Trophoblast cell (in vitro differentiated cells and primary cell): ENCODE measurements at regions not wholly inside any gene's neighbourhood (a gene's known extent, or its start where the extent isn't known, plus 50 kb on each side); places are given as distances from the start of the nearest gene placed in this dataset.

Source experiments
- DNase-seq, 2 donors: peaks; one replicate each; pipeline ENCODE4 v3.0.0-alpha.2; 2016
- H2AFZ ChIP-seq: 2 replicates; pipeline ENCODE4 v1.6.1; 2013; ENCODE audit warnings: low read length, moderate library complexity, mild to moderate bottlenecking; ENCODE audit not compliant: insufficient read depth, poor library complexity
- H2AK5ac ChIP-seq: 2 replicates; pipeline ENCODE4 v1.6.1; 2013; ENCODE audit warnings: mild to moderate bottlenecking, low read length
- H2BK120ac ChIP-seq: 2 replicates; pipeline ENCODE4 v1.6.1; 2013; ENCODE audit warnings: low read length, mild to moderate bottlenecking, moderate library complexity; ENCODE audit not compliant: insufficient read depth, poor library complexity
- H2BK12ac ChIP-seq: 2 replicates; pipeline ENCODE4 v1.6.1; 2013; ENCODE audit warnings: mild to moderate bottlenecking, low read length, moderate library complexity
- H2BK5ac ChIP-seq: 2 replicates; pipeline ENCODE4 v1.6.1; 2013; ENCODE audit warnings: low read length, low read depth, moderate library complexity, mild to moderate bottlenecking; ENCODE audit not compliant: poor library complexity
- H3K14ac ChIP-seq: 2 replicates; pipeline ENCODE4 v1.6.1; 2013; ENCODE audit warnings: mild to moderate bottlenecking, low read length
- H3K18ac ChIP-seq: 2 replicates; pipeline ENCODE4 v1.6.1; 2013; ENCODE audit warnings: mild to moderate bottlenecking, low read length
- H3K23ac ChIP-seq: 2 replicates; pipeline ENCODE4 v1.6.1; 2013; ENCODE audit warnings: low read length
- H3K27ac ChIP-seq: 2 replicates; pipeline ENCODE4 v1.5.1; 2013; ENCODE audit warnings: low read depth, mild to moderate bottlenecking, inconsistent platforms, low read length, moderate library complexity
- H3K27me3 ChIP-seq: 2 replicates; pipeline ENCODE4 v1.6.1; 2013; ENCODE audit warnings: inconsistent platforms, mild to moderate bottlenecking, low read length, moderate library complexity; ENCODE audit not compliant: insufficient read depth
- H3K36me3 ChIP-seq, 2 experiments: 1 replicate in 1 of 2; 2 replicates in 1 of 2; pipeline ENCODE4 v1.6.1; 2013; ENCODE audit warnings: low read length in 2 of 2, mild to moderate bottlenecking in 2 of 2, moderate library complexity in 1 of 2; ENCODE audit not compliant: insufficient read depth in 2 of 2, control insufficient read depth in 1 of 2
- H3K4ac ChIP-seq: 2 replicates; pipeline ENCODE4 v1.6.1; 2013; ENCODE audit warnings: low read depth, mild to moderate bottlenecking, low read length, moderate library complexity
- H3K4me1 ChIP-seq, 2 experiments: 1 replicate in 1 of 2; 2 replicates in 1 of 2; pipeline ENCODE4 v1.6.1; 2013; ENCODE audit warnings: low read length in 2 of 2, mild to moderate bottlenecking in 2 of 2, moderate library complexity in 1 of 2; ENCODE audit not compliant: insufficient read depth in 2 of 2, control insufficient read depth in 1 of 2
- H3K4me2 ChIP-seq: 2 replicates; pipeline ENCODE4 v1.6.1; 2013; ENCODE audit warnings: inconsistent platforms, mild to moderate bottlenecking, low read length, moderate library complexity
- H3K4me3 ChIP-seq: 2 replicates; pipeline ENCODE4 v1.5.1; 2013; ENCODE audit warnings: mild to moderate bottlenecking, low read depth, low read length, inconsistent platforms
- H3K79me1 ChIP-seq: one replicate; pipeline ENCODE4 v1.6.1; 2013; ENCODE audit warnings: low read length
- H3K79me2 ChIP-seq: 2 replicates; pipeline ENCODE4 v1.6.1; 2013; ENCODE audit warnings: low read length, mild to moderate bottlenecking; ENCODE audit not compliant: control insufficient read depth, insufficient read depth, poor library complexity
- H3K9ac ChIP-seq: 2 replicates; pipeline ENCODE4 v1.6.1; 2013; ENCODE audit warnings: mild to moderate bottlenecking, low read length
- H3K9me3 ChIP-seq: 2 replicates; pipeline ENCODE4 v1.6.1; 2013; ENCODE audit warnings: low read depth, mild to moderate bottlenecking, control low read depth, inconsistent platforms, low read length; ENCODE audit not compliant: insufficient read depth
- H4K12ac ChIP-seq: 2 replicates; pipeline ENCODE4 v1.6.1; 2013; ENCODE audit warnings: low read depth, mild to moderate bottlenecking, low read length, moderate library complexity
- H4K8ac ChIP-seq: 2 replicates; pipeline ENCODE4 v1.6.1; 2013; ENCODE audit warnings: low read depth, mild to moderate bottlenecking, low read length, moderate library complexity
- H4K91ac ChIP-seq: one replicate; pipeline ENCODE4 v1.6.1; 2013; ENCODE audit warnings: low read depth, mild to moderate bottlenecking, low read length, moderate library complexity
- WGBS: extraction: QIAGEN DNeasy Blood & Tissue Kit; methylation state at CpG from one replicate; pipeline ENCODE4 v1.1.7; 2013; ENCODE audit warnings: missing lambda C conversion rate; ENCODE audit not compliant: insufficient read length, insufficient coverage; ENCODE audit errors: extremely low coverage; 5-methylcytosine and 5-hydroxymethylcytosine counted together

GRCh38 chr14:34009956-34010355 is 59.1 kb upstream of the EGLN3 start:
- Histone ChIP-seq H4K91ac (no peak overlapping the region), H3K4me2 (no peak overlapping the region), H3K4me1 (no peaks in the 10 kb centered on the region), H3K18ac (no peak overlapping the region), H3K79me2 (no peaks in the 10 kb centered on the region), H3K4me3 (no peak overlapping the region), H3K4ac (no peak overlapping the region), H4K12ac (no peak overlapping the region), H3K79me1 (no peaks in the 10 kb centered on the region), H3K9me3 (peaks cover 2% of the 10 kb centered on the region), H2AFZ (no peak overlapping the region), H2AK5ac (no peak overlapping the region), H2BK12ac (no peak overlapping the region), H4K8ac (no peak overlapping the region), H3K9ac (no peak overlapping the region), H3K14ac (no peak overlapping the region), H3K27ac (no peak overlapping the region), H3K36me3 (no peaks in the 10 kb centered on the region), H2BK120ac (no peak overlapping the region), H3K23ac (no peak overlapping the region), H3K27me3 (no peaks in the 10 kb centered on the region), H2BK5ac (no peak overlapping the region)
- no CpG with 5 or more reads among the region's 5 CpGs for WGBS
- DNase-seq = no peak

GRCh38 chr14:34007902-34008301 is 57.0 kb upstream of the EGLN3 start:
- Histone ChIP-seq H3K14ac (no peak overlapping the region), H4K12ac (no peak overlapping the region), H2AK5ac (no peak overlapping the region), H2BK120ac (no peak overlapping the region), H3K27ac (no peak overlapping the region), H4K91ac (no peak overlapping the region), H3K4ac (no peak overlapping the region), H3K23ac (no peak overlapping the region), H3K79me1 (no peaks in the 10 kb centered on the region), H2BK12ac (no peak overlapping the region), H3K36me3 (no peaks in the 10 kb centered on the region), H3K9me3 (peaks cover 2% of the 10 kb centered on the region), H3K18ac (no peak overlapping the region), H2BK5ac (no peak overlapping the region), H4K8ac (no peak overlapping the region), H3K27me3 (no peaks in the 10 kb centered on the region), H2AFZ (no peak overlapping the region), H3K4me1 (no peaks in the 10 kb centered on the region), H3K4me2 (no peak overlapping the region), H3K4me3 (no peak overlapping the region), H3K9ac (no peak overlapping the region), H3K79me2 (no peaks in the 10 kb centered on the region)
- no CpG with 5 or more reads among the region's 3 CpGs for WGBS
- DNase-seq = no peak

DNA sequence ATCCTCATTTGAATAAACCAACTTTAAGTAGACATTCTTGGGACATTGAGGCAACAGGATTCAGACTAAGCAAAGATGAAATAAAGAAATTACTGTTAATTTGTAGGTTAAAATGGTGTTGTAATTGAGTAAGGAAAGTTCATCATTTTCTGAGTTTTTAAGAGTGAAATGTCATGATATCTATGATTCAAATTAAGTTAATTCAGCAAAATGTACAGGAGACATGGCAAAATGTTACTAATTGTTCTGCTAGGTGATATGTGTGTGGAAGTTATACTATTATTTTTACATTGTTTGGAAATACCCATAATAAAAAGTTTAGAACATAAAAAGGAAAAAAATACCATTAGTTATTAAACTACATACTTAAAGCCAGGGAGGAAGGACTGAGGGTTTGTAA is 55.0 kb upstream of the EGLN3 start:
- H3K18ac ChIP-seq = no peak overlapping the region
- no peak overlapping the region for H2BK12ac ChIP-seq
- no peak overlapping the region for H3K4ac ChIP-seq
- no peak overlapping the region for H2BK5ac ChIP-seq
- no peaks in the 10 kb centered on the region for H3K4me1 ChIP-seq
- H2AK5ac ChIP-seq = no peak overlapping the region
- H3K27ac ChIP-seq = no peak overlapping the region
- H2BK120ac ChIP-seq = no peak overlapping the region
- H3K23ac ChIP-seq = no peak overlapping the region
- H3K4me3 ChIP-seq = no peak overlapping the region
- no peak overlapping the region for H3K9ac ChIP-seq
- H2AFZ ChIP-seq = no peak overlapping the region
- no peaks in the 10 kb centered on the region for H3K27me3 ChIP-seq
- H3K14ac ChIP-seq = no peak overlapping the region
- no peaks in the 10 kb centered on the region for H3K79me1 ChIP-seq
- no peak for DNase-seq
- no peak overlapping the region for H4K91ac ChIP-seq
- H3K4me2 ChIP-seq = no peak overlapping the region
- H3K36me3 ChIP-seq = no peaks in the 10 kb centered on the region
- H3K79me2 ChIP-seq = no peaks in the 10 kb centered on the region
- H3K9me3 ChIP-seq = peaks cover 2% of the 10 kb centered on the region
- H4K8ac ChIP-seq = no peak overlapping the region
- H4K12ac ChIP-seq = no peak overlapping the region

- no peaks in the 10 kb centered on the region for H3K27me3 ChIP-seq
- no peak overlapping the region for H3K14ac ChIP-seq
- H3K4ac ChIP-seq = no peak overlapping the region
- no CpG with 5 or more reads among the region's 3 CpGs for WGBS
- H3K9me3 ChIP-seq = peaks cover 2% of the 10 kb centered on the region
- H3K36me3 ChIP-seq = no peaks in the 10 kb centered on the region
- no peak overlapping the region for H4K91ac ChIP-seq
- DNase-seq = no peak
- H3K4me1 ChIP-seq = no peaks in the 10 kb centered on the region
- H2BK5ac ChIP-seq = no peak overlapping the region
- H3K79me2 ChIP-seq = no peaks in the 10 kb centered on the region
- H3K4me2 ChIP-seq = no peak overlapping the region
- H2AK5ac ChIP-seq = no peak overlapping the region
- H2BK120ac ChIP-seq = no peak overlapping the region
- H3K4me3 ChIP-seq = no peak overlapping the region
- H2AFZ ChIP-seq = no peak overlapping the region
- H3K23ac ChIP-seq = no peak overlapping the region
- no peaks in the 10 kb centered on the region for H3K79me1 ChIP-seq
- no peak overlapping the region for H3K18ac ChIP-seq
- H3K9ac ChIP-seq = no peak overlapping the region
- no peak overlapping the region for H3K27ac ChIP-seq
- no peak overlapping the region for H4K12ac ChIP-seq
- H4K8ac ChIP-seq = no peak overlapping the region
- H2BK12ac ChIP-seq = no peak overlapping the region
Measured at GRCh38 chr14:34004881-34005280, 54.0 kb upstream of the EGLN3 start.
